ENCODE measurements at regions not wholly inside any gene's neighbourhood (a gene's known extent, or its start where the extent isn't known, plus 50 kb on each side); places are given as distances from the start of the nearest gene placed in this dataset.

DNA sequence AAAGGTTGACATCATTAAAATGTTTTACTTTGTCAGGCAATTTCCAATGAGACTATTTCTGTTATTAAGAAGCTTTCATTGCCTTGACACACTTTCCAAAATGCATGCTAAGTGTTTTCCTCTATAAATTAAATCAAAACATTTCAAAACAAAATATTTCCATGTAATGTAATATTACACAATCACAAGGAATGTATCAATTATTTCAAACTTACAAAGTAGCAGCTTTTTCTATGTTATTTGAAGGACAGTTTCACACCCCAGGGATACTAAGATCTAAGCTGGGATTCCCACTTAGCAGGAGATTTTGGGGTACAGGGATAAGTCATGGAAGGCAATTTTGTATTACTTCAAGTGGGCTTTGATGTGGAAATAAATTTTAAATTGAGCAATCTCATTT, 144.9 kb downstream of the FOXG1 start:
- ATAC-seq (no peak), DNase-seq (no peak)
- H3K9me3 Mint-ChIP-seq, result peaks cover 5 to 10% of the 10 kb centered on the region in 2 donors
- H3K4me3 Mint-ChIP-seq, result no peak overlapping the region
- H3K27ac Mint-ChIP-seq, result no peak overlapping the region
- no peaks in the 10 kb centered on the region for H3K27me3 Mint-ChIP-seq
- H3K4me1 Mint-ChIP-seq, result no peaks in the 10 kb centered on the region

GRCh38 chr14:28913056-28913455, 146.5 kb downstream of the FOXG1 start:
- Mint-ChIP-seq H3K9me3 (peaks cover 5 to 8% of the 10 kb centered on the region in 2 donors), H3K4me1 (no peaks in the 10 kb centered on the region), H3K4me3 (no peak overlapping the region), H3K27me3 (no peaks in the 10 kb centered on the region), H3K27ac (no peak overlapping the region)
- DNase-seq (no peak), ATAC-seq (no peak)

DNA sequence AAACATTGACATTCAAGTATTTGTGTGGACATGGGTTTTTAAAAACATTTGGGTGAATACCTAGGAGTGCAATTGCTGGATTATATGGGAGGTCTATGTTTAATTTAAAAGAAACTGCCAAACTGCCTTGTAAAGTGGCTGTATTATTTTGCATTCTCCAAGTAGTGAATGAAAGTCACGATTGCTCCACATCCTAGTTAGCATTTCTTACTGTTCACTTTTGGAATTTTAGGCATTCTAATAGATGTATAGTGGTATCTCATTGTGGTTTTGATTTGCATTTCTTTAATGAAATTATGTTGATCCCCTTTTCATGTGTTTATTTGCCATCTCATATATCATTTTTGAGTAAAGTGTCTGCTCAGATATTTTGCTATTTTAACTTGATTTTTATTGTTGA, 159.5 kb downstream of the FOXG1 start:
- ATAC-seq, result no peak
- Mint-ChIP-seq H3K4me3 (no peak overlapping the region), H3K4me1 (no peaks in the 10 kb centered on the region), H3K9me3 (peaks cover 0 to 4% of the 10 kb centered on the region in 2 donors), H3K27me3 (no peaks in the 10 kb centered on the region), H3K27ac (no peak overlapping the region)
- no peak for DNase-seq

DNA sequence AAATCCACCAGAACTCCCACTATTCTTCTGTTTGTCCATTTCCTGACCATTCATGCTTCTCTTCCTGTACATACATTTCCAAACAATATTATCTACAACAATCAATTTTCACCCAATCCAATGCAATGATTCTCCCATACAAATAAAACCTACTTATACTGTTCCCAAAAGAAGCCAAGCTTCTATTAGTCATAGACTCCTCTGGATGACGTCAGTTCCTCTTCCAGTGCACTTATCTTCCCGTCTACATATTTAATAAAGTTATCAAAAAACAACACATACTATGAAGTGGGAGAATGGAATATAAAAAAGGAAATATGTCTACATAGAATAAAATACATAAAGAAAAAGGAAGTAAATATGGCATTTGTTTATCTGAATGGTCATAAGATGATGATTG, 165.4 kb downstream of the FOXG1 start:
- DNase-seq (no peak), ATAC-seq (no peak)
- Mint-ChIP-seq H3K4me3 (no peak overlapping the region), H3K27ac (no peak overlapping the region), H3K27me3 (no peaks in the 10 kb centered on the region), H3K4me1 (no peaks in the 10 kb centered on the region), H3K9me3 (peaks cover 18 to 24% of the 10 kb centered on the region in 2 donors)

DNA sequence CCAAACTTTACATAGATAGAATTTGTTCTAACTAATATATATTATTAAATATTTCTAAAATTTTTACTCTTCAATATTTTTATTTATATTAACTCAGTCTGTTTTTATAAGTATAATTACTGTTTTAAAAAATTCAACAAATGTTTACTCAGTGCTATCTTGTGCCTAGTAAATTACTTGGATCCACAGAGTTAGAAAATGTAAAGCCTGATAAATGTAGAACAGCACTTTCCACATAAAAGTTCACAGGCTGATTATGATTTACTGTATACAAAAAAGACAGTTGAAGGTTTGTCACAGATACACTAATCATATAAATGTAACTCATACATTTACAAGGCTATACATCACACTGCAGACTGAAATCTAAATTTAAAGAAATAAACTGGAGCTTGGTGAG, 170.0 kb downstream of the FOXG1 start:
- no peak for DNase-seq
- no peak overlapping the region for H3K27ac Mint-ChIP-seq
- H3K9me3 Mint-ChIP-seq, result peaks cover 18 to 24% of the 10 kb centered on the region in 2 donors

DNA sequence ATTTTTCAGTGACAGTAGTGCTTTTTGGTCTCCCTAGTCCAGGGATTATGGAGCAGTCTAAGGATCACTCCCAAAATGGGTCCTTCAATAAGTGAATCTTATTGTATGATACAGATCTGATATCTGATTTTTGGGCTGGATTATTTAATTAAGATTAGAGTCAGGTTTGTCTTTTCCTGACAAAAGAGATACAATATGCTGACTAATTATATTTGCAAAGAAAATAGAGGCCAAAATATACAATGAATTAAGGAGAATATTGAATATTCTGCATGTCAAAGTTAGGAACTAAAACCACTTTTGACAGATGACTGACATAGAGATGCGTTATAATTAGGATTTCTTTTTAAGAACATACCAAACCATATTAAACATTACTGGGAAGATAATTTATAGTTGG, 175.2 kb downstream of the FOXG1 start:
- peaks cover 4 to 10% of the 10 kb centered on the region in 2 donors for H3K9me3 Mint-ChIP-seq
- no peak overlapping the region for H3K4me3 Mint-ChIP-seq
- H3K27me3 Mint-ChIP-seq, result no peaks in the 10 kb centered on the region
- ATAC-seq (no peak), DNase-seq (no peak)
- H3K27ac Mint-ChIP-seq, result no peak overlapping the region
- H3K4me1 Mint-ChIP-seq, result no peaks in the 10 kb centered on the region

More for the DNA sequence above, 170.0 kb downstream of the FOXG1 start:
- no peak for ATAC-seq
- no peak overlapping the region for H3K4me3 Mint-ChIP-seq
- H3K4me1 Mint-ChIP-seq, result no peaks in the 10 kb centered on the region
- no peaks in the 10 kb centered on the region for H3K27me3 Mint-ChIP-seq

- no peaks in the 10 kb centered on the region for H3K27me3 Mint-ChIP-seq
- ATAC-seq (no peak), DNase-seq (no peak)
- H3K27ac Mint-ChIP-seq, result no peak overlapping the region
- H3K4me1 Mint-ChIP-seq, result no peaks in the 10 kb centered on the region
- peaks cover 7 to 14% of the 10 kb centered on the region in 2 donors for H3K9me3 Mint-ChIP-seq
- H3K4me3 Mint-ChIP-seq, result no peak overlapping the region
These were observed 178.0 kb downstream of the FOXG1 start for GRCh38 chr14:28944605-28945004.

GRCh38 chr14:28946267-28946666, 179.7 kb downstream of the FOXG1 start:
- DNase-seq, result no peak
- Mint-ChIP-seq H3K27ac (no peak overlapping the region), H3K4me3 (no peak overlapping the region), H3K9me3 (peaks cover 7 to 14% of the 10 kb centered on the region in 2 donors), H3K4me1 (no peaks in the 10 kb centered on the region), H3K27me3 (no peaks in the 10 kb centered on the region)
- ATAC-seq, result no peak

DNA sequence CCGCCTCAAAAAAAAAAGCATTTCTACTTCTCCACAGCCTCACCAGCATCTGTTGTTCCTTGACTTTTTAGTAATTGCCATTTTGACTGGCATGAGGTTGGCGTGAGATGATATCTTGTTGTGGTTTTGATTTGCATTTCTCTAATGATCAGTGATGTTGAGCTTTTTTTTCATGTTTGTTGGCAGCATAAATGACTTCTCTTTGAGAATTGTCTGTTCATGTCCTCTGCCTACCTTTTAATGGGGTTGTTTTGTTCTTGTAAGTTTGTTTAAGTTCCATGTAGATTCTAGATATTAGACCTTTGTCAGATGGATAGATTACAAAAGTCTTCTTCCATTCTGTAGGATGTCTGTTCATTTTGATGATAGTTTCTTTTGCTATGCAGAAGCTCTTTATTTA, 182.9 kb downstream of the FOXG1 start:
- Mint-ChIP-seq H3K27ac (no peak overlapping the region), H3K4me3 (no peak overlapping the region), H3K27me3 (no peaks in the 10 kb centered on the region), H3K4me1 (no peaks in the 10 kb centered on the region), H3K9me3 (peaks cover 7 to 19% of the 10 kb centered on the region in 2 donors)
- no peak for DNase-seq
- ATAC-seq, result no peak

DNA sequence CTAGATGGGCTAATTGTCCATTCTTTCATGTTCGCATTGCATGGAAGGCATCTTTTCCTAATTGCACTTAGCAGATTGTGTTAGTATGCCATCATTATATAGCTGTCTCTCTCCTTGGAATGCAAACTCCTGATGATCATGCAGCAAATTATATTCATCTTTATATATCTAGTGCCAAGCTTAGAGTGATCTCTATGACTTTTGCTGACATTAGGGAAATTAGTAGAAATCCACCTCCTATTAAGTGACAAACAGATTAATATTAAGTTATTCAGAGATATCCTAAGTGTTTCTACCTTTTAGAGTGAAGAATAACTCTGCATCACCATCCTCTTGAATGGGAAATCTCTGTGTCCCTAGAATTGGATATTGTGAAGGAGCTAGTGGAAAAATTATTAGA, 185.6 kb downstream of the FOXG1 start:
- no peak for ATAC-seq
- Mint-ChIP-seq H3K9me3 (peaks cover 8 to 30% of the 10 kb centered on the region in 2 donors), H3K27ac (no peak overlapping the region), H3K27me3 (no peaks in the 10 kb centered on the region), H3K4me3 (no peak overlapping the region), H3K4me1 (no peaks in the 10 kb centered on the region)
- DNase-seq, result no peak

DNA sequence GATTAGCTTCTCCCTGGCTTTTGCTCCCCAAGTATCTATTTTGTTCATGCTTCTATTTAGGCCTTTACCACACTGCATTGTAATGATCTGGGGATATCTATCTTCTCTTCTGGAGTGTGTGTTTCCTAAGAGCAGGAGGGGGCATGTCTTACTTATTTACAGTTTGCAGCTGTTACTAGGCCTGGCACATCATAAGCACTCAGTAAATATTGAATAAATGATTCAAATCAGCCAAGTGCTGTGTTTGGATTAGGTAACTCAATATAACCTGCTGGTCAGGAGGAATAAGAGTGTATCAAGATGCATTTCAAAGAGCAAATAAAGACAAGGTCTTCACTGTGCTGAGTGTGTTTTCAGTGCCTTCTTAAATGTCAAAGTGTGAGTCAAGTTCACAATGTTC, 186.1 kb downstream of the FOXG1 start:
- H3K4me1 Mint-ChIP-seq, result no peaks in the 10 kb centered on the region
- no peak overlapping the region for H3K27ac Mint-ChIP-seq
- peaks cover 12 to 34% of the 10 kb centered on the region in 2 donors for H3K9me3 Mint-ChIP-seq
- DNase-seq (no peak), ATAC-seq (no peak)
- no peaks in the 10 kb centered on the region for H3K27me3 Mint-ChIP-seq
- no peak overlapping the region for H3K4me3 Mint-ChIP-seq

DNA sequence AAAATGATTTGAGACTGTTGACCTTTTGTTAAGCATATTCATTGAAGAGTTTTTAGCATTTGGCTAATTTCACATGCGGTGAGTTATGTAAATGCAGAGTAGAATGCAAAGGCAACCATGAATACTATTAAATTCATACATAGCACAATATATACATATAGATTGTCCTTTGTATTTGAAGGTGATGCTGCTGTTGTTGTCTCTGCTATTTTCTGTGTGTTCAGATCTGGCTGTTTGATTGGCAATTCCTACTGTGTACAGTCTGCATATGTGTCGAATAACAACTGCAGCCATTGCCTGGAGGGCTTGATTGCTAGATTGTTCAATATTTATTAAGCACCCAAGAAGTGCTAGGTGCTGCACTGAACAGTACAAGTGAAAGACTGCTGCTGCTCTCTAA, 187.4 kb downstream of the FOXG1 start:
- H3K4me3 Mint-ChIP-seq, result no peak overlapping the region
- H3K9me3 Mint-ChIP-seq, result peaks cover 12 to 42% of the 10 kb centered on the region in 2 donors
- ATAC-seq (no peak), DNase-seq (no peak)
- no peaks in the 10 kb centered on the region for H3K27me3 Mint-ChIP-seq
- no peak overlapping the region for H3K27ac Mint-ChIP-seq
- no peaks in the 10 kb centered on the region for H3K4me1 Mint-ChIP-seq

GRCh38 chr14:28966416-28967233, 200.0 kb downstream of the FOXG1 start:
- ATAC-seq (no peak), DNase-seq (no peak)
- Mint-ChIP-seq H3K4me3 (no peak overlapping the region), H3K27ac (no peak overlapping the region), H3K4me1 (no peaks in the 10 kb centered on the region), H3K27me3 (no peaks in the 10 kb centered on the region), H3K9me3 (peaks cover 10 to 16% of the 10 kb centered on the region in 2 donors)

DNA sequence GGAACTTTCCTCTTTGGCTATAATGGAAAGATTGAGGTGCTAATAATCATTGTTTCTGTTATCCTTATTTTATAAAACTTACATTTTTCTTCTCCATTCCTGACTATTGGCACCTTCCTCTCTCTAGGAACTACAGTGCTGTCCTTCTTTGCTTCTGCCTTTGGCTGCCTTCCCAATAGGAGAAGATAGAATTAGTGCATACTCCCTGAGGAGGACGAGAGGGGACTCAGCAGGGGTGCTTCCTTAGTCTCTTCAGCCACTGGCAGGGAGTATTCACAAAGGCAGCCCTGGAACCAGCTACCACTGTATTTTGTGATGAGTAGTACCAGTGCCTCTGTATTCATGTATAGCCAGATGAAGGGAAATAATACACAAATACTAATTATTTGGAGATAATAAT, 208.5 kb downstream of the FOXG1 start:
- Mint-ChIP-seq H3K27ac (no peak overlapping the region), H3K4me3 (no peak overlapping the region), H3K4me1 (no peaks in the 10 kb centered on the region), H3K9me3 (peaks cover 10 to 16% of the 10 kb centered on the region in 2 donors), H3K27me3 (no peaks in the 10 kb centered on the region)
- DNase-seq (no peak), ATAC-seq (no peak)

GRCh38 chr14:28982228-28982627, 215.6 kb downstream of the FOXG1 start:
- no peak for ATAC-seq
- no peak for DNase-seq
- Mint-ChIP-seq H3K27ac (no peak overlapping the region), H3K4me3 (no peak overlapping the region), H3K9me3 (peaks cover 25 to 32% of the 10 kb centered on the region in 2 donors), H3K4me1 (no peaks in the 10 kb centered on the region), H3K27me3 (no peaks in the 10 kb centered on the region)

- ATAC-seq (no peak), DNase-seq (no peak)
- Mint-ChIP-seq H3K27ac (no peak overlapping the region), H3K9me3 (peaks cover 29 to 32% of the 10 kb centered on the region in 2 donors), H3K27me3 (no peaks in the 10 kb centered on the region), H3K4me3 (no peak overlapping the region), H3K4me1 (no peaks in the 10 kb centered on the region)
These were observed 216.7 kb downstream of the FOXG1 start for GRCh38 chr14:28983279-28983678.

DNA sequence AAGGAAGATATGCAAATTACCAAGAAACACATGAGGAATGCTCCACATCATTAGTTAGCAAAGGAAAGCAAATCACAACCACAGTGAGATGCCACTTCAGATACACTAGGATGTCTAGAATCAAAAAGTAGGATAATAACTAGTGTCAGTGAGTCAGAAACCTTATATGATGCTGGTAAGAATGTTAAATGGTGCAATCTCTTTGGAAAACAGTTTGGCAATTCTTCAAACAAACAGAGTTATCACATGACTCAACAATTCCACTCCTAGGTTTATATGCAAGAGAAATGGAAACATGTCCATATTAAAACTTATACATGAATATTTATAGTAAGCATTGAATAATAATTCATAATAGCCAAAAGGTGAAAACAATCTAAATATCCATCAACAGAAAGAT, 220.9 kb downstream of the FOXG1 start:
- Mint-ChIP-seq H3K27me3 (no peaks in the 10 kb centered on the region), H3K9me3 (peaks cover 4 to 9% of the 10 kb centered on the region in 2 donors), H3K4me1 (no peaks in the 10 kb centered on the region), H3K27ac (no peak overlapping the region), H3K4me3 (no peak overlapping the region)
- ATAC-seq (no peak), DNase-seq (no peak)

Measured in stimulated activated naive CD8-positive, alpha-beta T cell treated with anti-CD3 and anti-CD28 coated beads, Interleukin-15, amount 100 ng/mL, for 72 hours (primary cell).